ENCODE measurements at regions not wholly inside any gene's neighbourhood (a gene's known extent, or its start where the extent isn't known, plus 50 kb on each side); places are given as distances from the start of the nearest gene placed in this dataset.

DNA sequence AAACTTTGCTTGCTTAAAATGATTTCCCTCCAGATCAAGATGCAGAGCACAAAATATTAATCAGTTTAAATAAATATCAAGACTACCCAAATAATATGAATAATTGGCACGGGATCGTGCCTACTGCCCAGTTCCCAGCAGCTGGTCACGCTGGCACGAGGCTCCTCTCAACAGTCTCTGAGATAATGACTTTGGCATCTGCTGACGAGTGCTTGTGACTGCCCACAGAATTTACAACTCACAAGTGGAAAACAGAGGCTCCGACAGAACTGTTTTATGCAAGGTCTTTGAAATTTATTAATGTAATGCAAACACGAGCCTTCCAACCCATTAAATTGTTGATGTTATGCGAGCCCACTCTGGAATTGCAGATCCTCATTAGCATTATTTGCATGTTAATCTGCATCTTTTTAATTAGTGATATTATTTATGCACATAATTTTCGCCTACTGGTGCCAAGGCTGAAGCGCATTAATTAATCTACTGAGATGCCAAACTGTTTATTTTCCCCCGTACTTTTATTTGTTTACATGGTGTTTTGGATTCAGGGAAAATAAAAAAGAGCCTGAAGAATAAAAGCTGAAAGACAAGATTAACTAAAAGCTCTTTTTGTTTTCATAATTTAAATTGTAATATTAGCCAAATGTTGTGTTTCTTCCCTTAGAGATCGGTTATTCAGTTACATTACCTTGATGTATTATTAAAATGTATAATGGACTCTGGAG, 369.3 kb upstream of the IRX1 start:
- DNase-seq (ENCODE audit: low read depth), result peak; percentile 1

DNA sequence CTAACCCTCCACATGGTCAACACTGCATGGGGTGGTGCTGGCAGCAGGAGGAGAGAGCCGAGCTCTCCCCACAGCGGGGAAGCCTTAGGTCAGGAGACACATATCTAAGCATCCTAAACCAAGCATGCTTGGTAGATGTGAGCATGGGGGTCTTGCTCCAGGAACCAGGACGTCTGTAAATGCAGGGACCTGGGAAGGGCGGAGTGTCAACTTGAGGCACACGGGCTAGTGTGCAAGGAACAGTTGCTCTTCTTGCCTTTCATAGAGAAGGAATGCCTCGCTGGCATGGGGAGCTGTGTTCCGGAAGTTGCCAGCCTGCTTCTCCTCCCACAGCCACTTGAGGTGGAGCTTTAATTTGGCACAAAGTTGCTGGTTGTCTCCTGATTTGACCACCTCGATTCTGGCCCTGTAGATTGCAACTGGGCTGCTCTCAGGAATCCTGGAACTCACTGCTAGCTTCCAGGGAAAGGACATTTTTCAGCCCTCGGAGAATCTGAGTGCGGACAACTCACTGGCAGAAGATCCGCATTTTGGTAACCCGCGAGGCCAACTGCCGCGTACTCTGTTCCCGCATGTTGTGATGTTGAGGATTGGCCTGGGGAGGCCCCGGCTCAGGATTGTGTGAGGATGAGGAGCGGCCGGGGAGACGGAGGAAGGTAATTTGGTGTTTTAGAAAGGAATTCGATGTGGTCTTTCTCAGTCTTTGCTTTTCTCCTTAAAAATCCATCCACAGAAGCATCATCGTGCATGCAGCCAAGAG, 370.3 kb upstream of the IRX1 start:
- no peak for DNase-seq (ENCODE audit: low read depth)

DNA sequence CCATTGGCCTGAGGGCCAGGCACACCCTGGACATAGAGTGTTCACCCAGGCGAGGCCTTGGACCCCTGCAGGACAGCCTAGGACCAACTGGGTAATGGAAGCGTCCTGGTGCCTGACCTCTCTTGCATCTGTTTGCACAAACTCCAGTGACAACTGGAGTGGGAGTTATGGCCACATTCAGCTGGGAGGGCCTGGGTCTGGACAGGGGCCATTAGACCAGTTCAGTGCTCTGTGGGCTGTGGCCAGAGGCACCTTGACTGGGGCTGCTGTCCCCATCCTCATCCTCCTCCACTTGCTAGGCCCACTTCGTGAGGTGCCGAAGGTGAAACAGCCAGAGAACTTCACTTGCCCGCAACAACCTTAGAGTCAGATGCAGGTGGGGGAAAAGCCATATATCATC, 372.7 kb upstream of the IRX1 start:
- DNase-seq (ENCODE audit: low read depth), result no peak

DNA sequence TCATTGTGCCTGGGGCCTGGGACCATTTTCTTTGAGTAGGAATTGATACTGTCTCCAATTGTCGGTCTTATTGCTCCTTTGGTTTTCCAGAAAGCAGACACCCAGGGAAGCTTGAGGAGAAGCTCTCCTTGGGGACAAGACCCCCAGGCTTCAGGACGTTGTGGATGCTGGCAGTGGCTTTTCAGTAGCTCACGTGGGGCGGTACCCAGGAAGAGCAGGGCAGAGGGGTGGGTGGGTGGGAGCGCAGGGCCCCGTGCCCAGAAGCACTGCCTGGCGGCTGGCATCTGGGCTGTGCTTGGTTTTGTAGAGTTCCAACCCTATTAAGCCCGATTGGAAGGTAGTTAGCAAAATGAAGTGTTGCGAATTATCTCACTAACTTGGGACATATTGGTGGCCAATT, 374.2 kb upstream of the IRX1 start:
- DNase-seq (ENCODE audit: low read depth), result no peak

DNA sequence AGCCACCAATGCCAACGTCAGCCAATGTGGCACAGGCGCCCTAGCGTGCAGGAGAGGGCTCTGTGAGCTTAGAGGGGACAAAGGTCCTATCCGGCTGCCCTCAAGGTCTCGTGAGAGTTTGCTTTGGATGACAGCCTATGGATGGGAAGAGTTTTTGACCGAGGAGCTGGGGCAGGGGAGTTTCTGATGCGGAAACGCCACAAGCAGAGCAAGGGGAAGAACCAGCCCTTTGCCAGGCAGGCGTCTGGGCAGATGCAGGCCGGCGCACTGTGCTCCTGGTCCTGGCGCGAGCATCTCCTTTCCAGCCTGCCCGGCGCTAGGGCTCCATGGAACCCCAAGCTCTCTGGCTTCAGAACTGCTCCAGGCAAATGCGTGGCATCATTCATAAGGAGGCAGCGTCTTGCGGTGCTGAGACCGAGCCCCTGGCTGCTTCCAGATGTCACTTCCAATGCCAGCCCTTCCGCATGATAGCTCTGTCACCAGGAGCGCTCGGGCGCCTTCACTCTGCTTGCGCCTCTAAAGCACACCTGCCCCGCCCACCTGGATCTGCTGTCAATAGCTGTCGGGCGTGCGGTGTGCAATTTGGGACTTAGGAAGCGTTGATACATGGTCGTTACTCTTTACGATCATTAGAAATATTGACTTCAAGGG, 374.9 kb upstream of the IRX1 start:
- DNase-seq (ENCODE audit: low read depth), result no peak

DNA sequence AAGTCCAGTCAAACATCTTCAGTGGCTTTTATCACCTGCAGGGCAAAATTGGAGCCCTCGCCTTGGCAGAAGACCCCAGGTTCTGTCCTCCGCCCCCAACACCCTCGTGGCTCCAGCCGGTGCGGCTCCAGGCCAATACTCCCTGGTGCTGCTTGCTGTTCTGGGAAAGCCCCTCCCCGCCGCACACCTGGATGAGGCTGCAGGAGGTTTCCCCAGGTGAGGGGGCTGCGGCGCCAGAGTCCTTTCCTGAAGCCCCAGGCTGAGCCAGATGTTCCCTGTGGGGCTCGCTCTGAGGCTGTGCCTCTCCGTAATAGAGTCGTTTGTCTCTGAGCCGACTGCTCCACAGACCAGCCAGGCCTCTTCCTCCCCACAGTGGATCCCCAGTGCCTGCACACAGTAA, 375.4 kb upstream of the IRX1 start:
- DNase-seq (ENCODE audit: low read depth), result no peak

DNA sequence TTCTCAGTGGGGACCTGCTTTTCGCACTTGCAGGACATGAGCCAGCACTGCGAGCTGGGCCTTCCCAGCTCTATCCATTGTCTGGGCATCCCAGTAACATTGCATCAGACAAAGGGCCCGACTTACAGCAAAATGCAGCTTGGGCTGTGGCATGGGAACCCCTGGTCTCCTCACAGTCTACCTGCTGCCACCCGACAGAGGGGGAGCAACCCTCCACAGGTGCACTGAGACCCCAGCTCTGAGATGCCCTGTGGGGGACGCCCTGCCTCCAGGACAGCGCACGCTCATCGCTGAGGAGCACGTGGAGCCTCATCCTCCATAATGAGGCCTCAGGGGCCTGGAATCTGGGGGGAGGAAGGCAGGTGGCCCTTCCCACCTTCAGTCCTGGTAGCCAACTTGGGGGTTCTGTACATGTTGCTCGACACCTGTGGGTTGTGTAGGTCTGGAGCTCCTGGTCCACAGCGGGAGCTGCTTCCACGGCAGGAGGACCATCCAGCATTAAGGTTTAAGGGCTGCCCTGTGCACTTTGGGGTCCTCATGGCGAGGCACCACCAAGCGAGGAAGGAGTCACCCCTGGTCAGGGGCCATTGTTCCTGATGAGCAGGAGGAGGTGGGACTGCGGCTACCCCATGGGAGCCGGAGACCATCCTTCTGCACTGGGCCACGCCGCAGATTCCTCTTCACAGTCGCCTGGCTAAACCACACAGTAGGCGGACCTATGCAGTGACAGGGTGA, 376.5 kb upstream of the IRX1 start:
- no peak for DNase-seq (ENCODE audit: low read depth)

DNA sequence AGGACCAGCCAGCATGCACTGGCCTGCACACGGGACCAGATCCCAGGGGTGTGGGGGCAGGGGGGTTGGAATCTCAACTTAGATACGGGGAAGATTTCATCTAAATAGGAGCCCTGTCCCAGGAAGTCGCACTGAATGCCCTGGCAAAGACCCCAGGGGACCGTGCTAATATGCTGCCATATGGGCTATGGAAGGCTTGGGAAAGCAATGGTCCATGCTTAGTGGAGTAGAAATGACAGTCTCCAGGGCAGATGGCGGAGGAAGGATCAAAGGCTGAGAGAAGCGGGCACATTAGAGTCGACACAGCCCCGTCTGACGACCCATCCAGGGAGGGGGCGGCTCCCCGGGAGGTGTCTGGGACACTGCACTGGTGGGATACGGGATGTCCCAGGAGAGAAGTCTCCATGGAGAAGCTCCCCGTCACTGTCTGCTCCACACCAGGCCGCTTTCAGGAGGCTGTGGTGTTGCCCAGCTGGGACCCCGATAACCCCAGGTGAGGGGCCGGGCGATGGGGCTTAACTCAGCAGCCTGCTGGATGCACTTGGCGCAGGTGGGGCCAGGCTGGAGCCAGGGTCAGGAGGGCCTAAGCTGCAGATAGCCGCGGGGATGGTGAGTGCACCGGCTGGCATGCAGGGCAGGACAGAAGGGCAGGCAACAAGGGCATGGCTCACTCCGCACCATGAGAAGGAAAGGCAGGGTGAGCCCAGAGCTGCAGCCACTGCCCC, 377.7 kb upstream of the IRX1 start:
- DNase-seq (ENCODE audit: low read depth), result no peak

DNA sequence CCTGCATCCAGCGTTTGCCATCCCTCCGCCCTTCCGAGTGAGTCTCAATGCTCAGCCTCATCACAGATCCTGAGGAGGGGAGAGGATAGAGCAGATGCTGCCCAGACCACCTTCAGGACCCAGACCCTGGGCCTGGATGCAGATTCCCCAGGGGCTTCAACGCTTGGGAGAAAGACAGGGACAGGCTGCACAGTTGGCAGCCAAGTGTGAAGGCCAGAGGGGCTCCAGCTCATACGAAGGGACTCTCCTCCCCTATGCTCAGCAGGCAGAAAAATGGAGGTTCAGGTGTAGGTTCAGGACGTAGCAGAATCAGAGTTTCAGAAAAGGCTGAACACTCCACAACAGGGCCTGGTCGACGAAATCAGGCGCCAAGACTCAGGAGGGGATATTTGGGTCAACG, 378.5 kb upstream of the IRX1 start:
- DNase-seq (ENCODE audit: low read depth), result no peak

DNA sequence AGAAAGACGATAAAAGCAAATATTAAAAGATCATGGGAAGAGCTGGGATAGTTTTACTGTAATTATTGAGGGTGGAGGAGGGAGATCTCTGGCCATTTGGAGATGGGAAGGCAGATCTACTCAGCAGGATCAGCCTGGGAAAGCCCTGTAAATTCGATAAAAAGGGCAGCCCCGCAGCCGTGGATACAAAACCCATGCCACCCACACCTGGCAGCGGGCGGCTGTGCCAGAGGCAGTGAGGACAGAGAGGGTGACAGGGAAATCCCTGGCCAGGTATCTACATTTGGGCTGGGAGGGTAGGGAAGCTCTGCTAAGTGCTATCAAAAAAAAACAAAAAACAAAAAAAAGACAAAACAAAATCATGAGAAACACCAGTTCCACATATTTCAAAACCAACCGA, 379.2 kb upstream of the IRX1 start:
- DNase-seq (ENCODE audit: low read depth), result no peak

DNA sequence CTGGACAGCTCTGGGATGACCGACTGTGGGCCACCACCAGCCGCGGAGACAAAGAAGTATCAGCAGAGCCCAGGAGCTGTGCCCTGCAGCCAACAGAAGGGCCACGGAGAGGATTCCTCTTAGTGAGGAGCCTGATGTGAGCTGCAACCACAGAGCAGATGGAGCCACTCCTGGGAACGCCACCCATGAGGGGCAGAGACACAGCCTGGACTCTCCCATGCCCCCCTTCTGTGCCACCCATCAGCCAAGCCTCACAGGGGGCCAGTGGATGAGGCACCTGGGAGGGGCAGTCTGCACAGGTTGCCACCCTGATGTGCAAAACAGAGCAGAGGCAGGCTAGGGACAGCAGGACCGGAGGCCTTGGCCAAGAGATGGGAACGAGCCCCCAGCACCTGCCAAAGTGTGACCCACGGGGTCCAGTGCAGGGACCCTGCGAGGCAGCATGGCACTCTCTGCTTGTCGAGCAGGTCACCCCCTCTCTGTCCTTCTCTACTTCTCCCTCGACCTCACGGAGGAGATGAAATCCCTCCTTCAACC, 380.7 kb upstream of the IRX1 start:
- no peak for DNase-seq (ENCODE audit: low read depth)

DNA sequence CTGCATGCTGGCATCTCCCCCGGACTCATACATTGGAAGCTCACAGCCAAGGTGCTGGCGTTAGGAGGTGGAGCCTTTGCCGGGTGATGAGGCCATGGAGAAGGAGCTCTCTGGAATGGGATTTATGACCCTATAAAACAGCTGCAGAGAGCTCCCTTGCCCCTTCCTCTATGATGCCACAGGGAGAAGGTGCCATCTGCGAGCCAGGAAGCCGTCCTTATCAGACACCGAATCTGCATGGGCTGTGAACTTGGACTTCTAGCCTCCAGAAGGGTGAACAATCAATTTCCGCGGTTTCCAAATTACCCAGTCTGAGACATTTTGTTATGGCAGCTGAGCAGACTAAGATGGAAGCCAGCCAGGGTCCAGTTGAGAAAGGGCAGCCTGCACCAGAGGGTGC, 381.2 kb upstream of the IRX1 start:
- no peak for DNase-seq (ENCODE audit: low read depth)

DNA sequence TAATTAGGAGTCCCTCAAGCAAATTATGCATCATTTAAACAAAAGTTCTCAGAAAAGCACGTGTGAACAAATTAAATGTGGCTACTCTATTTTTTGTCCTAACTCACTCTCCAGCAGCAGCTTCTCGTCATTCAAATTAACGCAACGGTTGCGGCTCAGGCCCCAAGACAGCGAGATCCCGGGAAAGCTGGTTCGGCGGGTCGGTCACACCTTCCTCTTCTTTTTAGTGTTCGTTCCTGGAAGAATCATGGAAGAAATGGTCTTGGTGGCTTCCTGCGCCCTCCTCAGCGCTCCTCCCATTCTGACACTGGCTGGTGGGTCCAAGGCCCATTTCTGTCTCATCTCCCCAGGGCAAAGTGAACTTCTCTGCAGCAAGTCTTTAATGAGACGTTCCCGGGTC, 382.8 kb upstream of the IRX1 start:
- DNase-seq (ENCODE audit: low read depth), result no peak

DNA sequence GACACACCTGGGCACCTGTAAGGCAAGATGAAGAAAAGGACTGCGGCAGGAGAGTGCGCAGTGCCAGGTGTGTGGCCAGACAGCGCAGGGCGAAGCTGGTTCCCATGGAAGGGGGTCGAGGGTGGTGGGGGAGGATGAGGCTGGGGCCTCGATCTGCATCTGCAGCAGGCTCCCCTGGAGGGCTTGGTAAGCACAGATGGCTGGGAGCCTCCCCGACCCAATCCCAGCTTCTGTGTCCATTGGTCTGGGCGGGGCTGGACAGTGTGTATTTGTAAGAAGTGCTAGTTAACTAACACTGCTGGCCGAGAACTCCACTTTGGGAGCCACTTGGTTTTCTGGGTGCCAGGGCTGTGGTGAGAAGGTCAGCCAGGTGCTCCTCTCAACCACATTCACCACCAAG, 385.1 kb upstream of the IRX1 start:
- DNase-seq (ENCODE audit: low read depth), result no peak

DNA sequence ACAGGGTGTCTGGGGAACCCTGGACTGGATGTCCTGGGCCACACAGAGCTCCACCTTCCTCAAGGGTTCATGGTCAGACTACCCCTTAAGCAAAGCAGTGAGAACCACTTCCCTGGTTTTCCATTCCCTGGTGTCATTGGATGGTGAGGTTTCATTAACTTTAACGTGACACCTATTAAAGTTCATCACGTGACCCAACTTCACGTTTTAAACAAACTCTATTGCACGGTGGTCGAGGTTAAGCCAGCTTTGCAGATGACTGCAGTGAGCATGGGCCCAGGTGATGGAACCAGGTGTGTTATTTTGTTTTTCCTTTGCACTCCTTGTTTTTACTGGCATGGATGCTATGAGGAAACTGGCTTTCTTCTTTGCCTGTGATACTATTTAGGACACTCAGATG, 385.7 kb upstream of the IRX1 start:
- DNase-seq (ENCODE audit: low read depth), result no peak

DNA sequence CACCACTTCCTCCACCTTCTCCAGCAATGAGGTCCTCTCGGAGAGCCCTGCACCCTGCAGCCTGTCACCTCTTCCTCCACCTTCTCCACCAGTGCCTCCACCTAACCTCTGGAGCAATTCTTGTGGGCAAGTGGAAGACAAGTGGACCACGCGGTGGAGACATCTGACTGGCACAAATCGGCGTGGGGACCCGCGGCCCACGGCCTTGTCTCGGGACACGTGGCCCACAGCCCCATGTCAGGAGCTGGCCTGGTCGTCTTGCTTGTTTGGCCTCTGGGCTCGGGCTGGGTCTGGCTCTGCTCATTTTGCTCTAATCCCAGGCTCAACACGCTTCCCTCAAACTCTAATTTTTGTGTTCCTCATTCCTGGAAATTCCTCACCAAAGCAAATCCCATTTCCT, 393.1 kb upstream of the IRX1 start:
- no peak for DNase-seq (ENCODE audit: low read depth)

DNA sequence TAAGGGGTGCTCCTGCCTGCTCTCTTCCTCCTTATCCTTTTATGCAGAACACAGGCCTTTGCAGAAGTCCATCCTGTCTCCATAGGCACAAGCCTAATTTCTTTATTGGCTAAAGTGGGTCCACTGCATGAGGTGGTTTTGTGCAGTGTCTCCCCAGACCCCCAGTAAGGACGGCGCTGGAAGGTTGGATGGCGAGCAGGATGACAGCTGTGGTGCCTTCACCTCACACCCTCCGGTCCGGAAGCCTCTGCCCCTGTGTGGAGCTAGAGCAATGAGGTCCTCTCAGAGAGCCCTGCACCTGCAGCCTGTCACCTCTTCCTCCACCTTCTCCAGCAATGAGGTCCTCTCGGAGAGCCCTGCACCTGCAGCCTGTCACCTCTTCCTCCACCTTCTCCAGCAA, 393.7 kb upstream of the IRX1 start:
- no peak for DNase-seq (ENCODE audit: low read depth)

DNA sequence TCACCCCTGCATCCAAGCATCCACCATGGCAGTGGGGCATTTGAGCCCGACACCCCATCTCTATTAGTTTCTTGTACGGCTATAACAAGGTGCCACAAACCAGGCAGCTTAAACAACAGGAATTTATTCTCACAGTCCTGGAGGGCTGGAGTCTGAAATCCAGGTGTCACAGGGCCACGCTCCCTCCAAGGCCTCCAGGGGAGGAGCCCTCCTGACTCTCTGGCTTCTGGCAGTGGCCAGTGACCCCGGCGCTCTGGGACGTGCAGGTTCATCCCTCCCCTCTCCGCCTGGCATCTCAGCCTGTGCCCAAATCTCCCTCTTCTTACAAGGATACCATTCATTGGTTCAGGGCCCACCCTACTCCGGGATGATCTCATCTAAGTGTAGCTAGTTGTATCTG, 394.5 kb upstream of the IRX1 start:
- no peak for DNase-seq (ENCODE audit: low read depth)

DNA sequence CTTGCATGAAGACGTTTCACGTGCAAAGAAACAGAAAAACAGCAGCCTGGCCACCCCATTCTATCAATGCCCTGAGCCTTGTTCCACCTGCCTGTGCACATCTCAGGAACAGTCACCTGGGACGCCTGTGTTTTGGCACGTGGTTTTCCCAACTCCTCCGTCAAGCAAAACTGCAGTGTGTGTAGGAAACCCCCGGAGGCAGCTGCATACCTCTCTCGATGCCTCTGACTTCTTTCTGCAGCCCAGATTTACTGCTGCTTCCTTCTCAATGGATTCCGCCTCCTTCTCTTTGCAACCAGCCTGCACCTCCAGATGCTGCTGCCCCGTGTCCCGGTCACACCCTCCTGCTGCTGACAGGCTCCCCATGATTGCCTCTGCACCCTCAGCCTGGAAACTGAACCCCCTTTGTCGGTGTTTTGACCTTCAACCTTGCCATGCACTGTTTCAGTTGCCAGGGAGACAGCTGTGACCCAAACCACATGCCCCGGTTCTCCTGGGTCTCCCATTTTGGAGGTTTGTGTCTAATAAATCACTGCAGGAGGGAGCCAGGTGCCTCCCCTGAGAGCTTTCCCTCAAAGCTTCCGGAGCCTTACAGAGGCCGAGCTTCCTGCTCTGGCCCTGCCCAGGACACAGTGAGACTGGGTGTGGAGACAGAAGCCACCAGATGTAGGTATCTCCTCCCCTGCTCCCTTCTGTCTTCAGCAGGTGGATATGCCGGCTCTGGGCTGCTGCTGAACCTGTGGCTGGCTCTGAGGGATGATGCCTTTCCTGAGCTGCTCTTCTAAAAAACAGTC, 395.5 kb upstream of the IRX1 start:
- no peak for DNase-seq (ENCODE audit: low read depth)

DNA sequence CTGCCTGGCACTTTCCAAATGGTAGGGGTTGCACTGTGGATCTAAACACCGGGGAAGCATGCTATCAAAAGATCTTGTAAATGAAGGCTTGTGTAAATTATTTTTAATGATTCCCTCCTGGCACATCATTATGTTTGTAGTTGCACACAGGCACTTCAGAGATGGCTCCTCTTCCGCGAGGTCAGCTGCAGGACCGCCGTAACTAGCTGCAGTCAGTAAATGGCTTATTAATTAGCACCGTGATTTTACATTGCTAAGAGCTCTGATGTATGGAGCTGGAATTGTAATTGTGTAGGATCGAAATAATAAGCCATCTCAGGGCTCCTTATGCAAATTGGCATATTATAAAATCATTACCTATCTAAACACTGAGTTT, 397.6 kb upstream of the IRX1 start:
- DNase-seq (ENCODE audit: low read depth), result no peak

Data from myocyte (in vitro differentiated cells).